ENCODE measurements at regions not wholly inside any gene's neighbourhood (a gene's known extent, or its start where the extent isn't known, plus 50 kb on each side); places are given as distances from the start of the nearest gene placed in this dataset.

- TF ChIP-seq CTCF (IDR thresholded peaks at IDR 0.05) (no peak), POLR2A (IDR thresholded peaks at IDR 0.05) (no peak)
These were observed 296.9 kb upstream of the RND3 start for GRCh38 chr2:150784389-150784788.
